HG02973 (cell line): ENCODE measurements at regions not wholly inside any gene's neighbourhood (a gene's known extent, or its start where the extent isn't known, plus 50 kb on each side); places are given as distances from the start of the nearest gene placed in this dataset.

Experiments
- ATAC-seq: cut with Tn5 transposase; IDR thresholded peaks from one replicate; pipeline ENCODE4 v1.9.1; 2021; ENCODE audit warnings: moderate library complexity; ENCODE audit not compliant: unreplicated experiment

DNA sequence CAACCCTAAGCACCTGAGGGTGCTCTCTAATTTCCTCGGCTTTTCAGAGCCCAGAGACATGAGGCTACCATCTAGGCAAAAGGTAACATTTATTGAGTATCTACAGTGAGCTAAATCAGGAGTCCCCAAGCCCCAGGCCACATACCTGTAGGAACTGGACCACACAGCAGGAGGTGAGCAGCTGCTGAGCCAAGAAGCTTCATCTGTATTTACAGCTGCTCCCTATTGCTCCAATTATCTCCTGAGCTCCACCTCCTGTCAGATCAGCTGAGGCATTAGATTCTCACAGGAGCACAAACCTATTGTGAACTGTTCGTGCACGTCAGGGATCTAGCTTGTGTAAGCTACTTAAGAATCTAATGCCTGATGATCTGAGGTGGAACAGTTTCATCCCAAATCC is 70.2 kb downstream of the RND3 start:
- ATAC-seq: no peak

DNA sequence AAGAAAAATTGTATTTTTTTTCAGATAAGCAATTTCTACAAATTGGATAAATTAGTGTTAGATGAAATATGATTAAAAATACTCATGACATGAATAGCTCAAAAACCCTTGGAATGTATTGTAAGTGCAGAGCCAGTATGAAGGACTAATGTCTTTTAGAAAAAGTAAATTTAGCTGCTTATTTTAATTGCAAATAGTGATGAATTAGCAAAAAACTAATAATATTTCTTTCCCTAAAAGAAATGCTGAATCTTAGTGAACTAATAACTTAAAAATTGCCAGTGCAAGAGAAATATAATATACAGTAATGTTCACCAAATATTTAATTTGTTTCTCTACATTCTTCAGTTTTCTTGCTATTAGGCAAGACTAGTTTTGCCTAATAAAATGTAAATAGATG is 72.4 kb downstream of the RND3 start:
- no peak for ATAC-seq

DNA sequence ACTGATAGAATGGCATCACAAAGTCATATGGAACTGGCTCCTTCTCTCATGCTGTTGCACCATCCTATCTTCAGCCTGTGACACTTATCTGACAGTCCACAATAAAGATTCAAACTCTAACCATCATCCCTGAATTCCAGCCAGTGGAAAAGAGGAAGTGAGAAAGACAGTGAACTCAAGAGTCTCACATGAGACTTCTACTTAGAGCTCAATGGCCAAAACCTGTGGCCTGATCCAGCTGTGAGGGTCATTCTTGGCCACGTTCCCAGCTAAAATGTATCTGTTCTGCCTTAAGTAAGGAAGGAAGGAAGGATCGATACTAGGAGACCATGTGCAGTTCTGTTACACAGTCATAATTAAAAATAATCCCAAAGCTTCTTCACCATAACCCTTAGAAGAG is 73.6 kb downstream of the RND3 start:
- ATAC-seq: no peak

DNA sequence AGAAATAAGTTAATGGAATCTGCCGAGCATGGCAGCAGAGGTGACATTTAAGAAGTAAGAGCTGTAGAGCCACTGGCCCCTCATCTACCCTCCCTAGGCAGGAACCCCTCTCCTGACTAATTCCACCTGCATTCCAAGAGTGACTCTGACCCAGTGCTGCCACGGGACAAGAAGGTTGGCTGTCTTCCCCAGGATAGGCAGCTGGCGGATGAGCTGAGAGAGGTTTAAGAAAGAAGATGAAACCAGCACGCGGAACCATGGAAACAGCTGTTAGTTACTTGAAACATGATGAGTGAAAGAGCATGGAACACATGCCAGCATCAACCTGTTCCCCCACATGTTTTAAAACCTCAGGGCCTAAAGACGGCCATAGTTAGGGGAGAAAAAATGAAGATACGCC is 74.1 kb downstream of the RND3 start:
- ATAC-seq: no peak

DNA sequence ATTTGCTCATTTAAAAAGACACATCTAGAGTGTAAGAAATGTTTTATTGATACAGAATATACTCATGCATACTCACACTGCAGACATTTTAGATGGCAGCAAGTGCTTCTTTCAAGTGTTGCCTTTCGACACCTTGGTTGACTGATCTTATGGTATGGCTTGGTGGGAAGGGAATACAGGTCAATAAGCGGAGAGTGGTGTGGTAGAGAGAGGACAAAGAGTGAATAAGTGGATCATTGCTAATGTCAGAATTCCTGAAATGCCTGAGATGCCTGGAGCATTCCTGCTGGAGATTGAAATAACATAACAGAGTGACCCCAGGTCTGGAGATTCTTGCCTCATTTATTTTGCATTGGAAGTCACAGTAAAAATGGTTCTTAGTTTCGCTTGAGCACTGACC is 76.7 kb downstream of the RND3 start:
- ATAC-seq: no peak

DNA sequence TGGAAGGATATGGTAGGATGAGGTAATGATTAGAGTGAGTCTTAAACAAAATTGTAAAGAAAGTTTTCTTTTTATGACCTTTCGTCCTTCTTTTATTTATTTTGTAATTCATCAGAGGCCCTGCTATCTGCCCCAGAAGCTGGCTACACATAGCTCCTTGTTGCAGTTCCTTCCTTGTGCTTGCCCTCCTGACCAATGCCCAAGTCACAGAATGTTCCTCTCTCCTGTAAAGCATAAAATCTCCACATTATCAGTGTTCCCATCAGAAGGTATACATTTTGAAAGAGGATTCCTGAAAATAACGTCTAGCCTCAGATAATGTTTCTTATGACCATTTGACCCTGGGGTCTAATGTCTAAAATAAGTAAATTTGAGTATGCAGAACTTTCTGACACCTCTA is 78.3 kb downstream of the RND3 start:
- no peak for ATAC-seq

DNA sequence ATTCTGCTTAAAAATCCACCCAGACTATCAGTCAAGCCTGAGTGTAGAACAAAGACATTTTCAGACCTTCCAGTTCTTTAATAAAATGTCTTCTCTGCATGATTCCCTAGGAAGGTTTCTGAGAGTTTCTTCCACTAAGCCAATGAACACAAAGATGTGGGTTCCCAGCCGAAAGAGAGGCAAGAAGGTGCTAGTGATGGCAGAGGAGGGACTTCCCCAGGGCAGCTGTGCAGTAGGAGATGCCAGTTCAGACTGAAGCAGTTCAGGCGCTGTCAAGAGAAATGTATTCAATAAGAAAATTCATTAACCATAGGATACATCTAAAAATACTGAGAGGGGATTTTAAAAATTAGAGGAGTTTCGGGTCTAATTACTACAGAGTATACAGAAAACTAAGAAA is 83.3 kb downstream of the RND3 start:
- ATAC-seq: no peak

DNA sequence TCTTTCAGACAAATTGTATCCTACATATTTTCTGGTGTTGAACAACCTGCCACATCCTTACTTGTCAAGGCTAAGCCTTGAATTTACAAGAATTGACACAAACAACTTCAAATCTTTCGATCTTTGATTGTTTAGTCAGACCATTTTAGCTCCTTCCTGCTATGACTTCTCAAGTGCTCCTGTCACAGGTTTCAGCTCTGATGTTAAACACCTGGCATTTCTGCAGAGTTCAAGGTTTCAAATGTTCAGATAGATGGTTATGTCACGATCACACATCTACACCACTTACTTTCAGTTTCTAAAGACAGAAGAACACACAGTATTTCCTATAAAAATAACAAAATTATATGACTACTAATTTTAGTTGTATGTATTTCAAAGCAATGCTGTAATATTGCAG is 84.0 kb downstream of the RND3 start:
- ATAC-seq: peak; percentile 89

DNA sequence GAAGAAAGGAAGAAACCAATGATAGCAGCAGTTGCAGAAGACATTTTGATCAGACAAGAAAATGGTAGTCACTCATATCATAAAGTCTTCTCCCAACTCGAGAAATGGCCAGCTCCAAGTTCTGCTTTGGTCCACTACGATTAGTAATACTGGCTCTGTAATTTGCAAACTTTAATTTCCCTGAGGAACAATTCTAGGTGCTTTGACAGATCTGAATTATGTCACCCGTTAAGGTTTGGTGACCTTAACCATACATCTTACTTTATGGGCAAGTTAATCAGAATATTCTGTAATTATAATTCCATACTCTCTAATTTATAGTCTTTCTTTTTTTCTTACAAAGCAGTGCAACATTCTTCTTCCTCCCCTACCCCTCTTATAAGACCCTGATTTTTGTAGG is 84.5 kb downstream of the RND3 start:
- no peak for ATAC-seq

DNA sequence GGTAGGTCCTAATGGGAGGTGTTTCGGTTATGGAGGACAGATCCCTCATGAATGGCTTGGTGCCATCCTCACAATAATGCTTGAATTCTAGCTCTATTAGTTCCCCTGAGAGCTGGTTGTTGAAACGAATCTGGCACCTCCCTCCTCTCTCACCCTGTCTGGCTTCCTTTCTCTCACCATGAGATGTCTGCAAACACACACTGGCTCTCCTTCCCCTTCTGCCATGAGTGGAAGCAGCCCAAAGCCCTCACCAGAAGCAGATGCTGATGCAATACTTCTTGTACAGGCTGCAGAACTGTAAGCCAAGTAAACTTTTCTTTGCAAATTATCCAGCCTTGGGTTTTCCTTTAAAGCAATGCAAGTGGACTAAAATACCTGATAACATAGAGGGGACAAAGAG is 86.6 kb downstream of the RND3 start:
- no peak for ATAC-seq

DNA sequence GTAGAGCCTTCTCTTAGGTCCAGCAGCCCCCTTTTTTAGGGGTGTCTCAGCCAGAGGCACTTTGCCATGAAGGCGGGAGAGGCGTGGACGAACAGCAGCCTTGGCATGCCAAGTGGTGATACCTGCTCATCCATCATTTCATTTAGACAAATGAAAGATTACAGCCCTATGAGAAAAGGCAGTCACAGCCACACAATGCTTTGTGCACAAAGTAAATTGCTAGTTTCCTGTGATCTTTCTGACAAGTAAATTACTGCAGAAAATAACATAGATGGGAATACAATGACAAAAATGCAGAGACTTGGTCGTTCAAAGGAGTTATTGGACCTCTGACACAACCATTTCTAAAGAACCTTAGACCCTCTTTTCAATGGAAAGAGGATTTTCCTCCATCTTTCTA is 94.9 kb downstream of the RND3 start:
- ATAC-seq: no peak

DNA sequence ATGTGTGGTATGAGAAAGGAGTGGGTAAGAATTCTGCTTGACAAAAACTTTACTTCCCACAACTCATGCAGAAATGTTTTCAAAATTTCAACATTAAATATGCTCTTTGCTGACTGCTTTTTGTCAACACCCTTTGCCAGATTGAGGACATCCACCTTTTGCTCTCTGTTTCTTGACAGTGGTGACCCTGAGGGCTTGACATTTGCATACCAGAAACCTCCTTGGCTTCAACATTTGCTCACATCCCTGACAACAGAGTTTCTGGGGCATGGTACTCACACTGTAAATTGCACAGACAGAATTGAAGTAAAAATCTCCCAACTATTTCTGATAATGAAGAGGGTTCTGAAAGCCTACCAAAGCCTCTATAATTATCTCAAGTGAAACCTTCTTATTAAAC is 95.7 kb downstream of the RND3 start:
- no peak for ATAC-seq

DNA sequence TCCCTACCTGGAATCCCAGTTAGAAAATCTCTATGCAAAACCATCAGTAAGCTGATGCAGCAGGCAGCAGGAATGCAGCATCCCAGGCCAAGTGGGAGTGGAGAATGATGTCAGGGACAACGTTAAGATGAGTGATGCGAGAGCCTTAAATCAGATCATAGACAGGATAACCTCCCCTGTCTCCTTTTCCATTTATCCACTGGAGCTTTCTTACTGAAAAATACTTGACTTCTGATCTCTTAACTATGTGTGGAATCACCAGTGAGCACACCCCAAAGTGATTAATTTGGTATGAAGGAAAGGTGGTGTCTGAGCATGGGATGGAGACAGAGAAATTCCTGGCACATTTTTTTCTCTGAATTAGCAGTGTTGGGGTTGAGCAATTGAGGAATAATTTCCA is 98.0 kb downstream of the RND3 start:
- no peak for ATAC-seq

DNA sequence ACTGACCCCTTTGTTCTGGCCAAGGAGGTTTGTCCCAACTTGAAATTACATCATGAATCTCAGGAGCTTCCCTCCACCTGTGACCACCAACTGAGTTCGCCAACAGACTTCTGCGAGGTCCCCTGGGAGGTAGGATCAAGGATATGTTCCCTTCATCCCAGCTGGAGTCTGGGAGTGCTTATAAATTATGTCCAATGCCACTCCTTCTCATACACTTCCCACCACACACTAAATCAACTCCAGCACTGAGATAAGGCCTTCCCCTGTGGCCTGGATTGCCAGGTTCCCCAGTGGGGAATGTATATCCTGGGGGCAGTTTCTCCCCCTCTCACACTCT is 99.2 kb downstream of the RND3 start:
- no peak for ATAC-seq

DNA sequence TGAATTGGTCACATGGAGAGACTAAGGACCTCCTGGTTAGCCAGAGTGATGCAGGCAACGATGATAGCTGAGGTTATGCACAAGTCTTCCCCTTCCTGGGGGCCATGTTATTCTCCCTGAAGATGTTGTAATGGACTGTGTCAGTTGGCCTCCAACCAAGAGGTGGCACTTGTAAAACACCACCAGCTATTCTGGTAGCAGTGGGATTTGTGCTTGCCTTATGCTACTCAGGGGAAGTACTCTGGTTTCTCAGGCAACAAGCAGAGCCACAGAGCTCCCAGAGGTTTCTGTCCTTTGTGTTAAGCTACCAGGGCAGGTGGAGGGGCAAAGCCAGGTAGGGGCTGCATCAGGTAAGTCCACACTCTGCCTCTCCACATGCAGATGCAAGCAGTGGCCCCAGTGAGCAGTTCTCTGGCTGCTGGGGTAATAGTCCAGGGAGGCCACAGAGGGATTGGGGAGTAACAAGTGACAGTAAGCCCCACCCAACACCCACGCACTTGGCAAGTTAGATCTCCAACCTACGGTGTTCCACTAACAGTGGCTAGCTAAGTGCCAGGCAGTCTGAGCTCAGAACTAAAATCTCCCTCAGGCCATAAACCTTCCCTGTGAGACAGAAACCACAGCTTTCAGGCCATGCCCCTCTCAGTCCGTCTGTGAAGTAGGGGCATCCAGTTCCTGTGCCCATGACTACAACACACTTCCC is 99.7 kb downstream of the RND3 start:
- no peak for ATAC-seq

DNA sequence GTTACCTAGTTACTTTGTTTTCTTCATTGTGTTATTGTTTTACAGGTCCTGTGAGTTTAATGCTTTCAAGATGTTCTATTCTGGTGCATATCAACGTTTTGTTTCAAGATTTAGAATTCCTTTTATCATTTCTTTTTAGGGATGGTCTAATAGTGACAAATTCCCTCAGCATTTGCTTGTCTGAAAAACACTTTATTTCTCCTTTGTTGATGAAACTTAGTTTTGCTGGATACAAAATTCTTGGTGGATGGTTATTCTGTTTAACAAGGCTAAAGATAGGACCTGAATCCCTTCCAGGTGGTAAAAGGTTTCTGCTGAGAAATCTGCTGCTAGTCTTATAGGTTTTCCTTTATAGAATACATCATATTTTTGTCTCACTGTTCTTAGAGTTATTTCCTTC is 102.3 kb downstream of the RND3 start:
- no peak for ATAC-seq

DNA sequence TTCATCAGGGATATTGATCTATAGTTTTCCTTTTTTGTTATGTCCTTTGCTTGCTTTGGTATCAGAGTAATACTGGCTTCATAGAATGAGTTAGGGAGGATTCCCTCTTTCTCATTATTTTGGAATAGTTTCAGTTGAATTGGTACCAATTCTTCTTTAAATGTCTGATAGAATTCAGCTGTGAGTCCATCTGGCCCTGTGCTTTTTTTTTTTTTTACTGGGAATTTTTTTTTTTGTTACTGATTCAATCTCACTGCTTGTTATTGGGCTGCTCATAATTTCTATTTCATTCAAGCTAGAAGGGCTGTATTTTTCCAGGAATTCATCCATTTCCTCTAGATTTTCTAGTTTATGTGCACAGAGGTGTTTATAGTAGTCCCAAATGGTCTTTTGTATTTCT is 103.9 kb downstream of the RND3 start:
- ATAC-seq: no peak

DNA sequence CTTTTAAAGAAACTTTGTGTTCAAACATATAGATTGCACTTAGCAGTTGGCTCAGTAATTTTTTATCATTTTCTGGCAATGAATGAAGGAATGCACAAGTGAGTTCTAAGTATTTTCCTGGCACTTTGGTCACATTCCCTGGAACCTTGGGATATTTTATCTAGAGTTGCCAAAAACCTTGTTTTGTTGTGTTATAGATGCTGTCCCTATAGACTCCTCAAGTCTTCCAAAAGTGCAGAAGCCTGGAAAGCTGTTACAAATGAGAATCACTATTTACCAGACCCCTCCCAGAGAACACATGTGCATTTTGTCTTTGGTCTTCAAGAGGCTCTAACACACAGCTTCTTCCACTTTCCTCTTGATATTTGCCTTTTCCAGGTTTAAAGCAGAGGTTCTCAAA is 108.3 kb downstream of the RND3 start:
- ATAC-seq: no peak

DNA sequence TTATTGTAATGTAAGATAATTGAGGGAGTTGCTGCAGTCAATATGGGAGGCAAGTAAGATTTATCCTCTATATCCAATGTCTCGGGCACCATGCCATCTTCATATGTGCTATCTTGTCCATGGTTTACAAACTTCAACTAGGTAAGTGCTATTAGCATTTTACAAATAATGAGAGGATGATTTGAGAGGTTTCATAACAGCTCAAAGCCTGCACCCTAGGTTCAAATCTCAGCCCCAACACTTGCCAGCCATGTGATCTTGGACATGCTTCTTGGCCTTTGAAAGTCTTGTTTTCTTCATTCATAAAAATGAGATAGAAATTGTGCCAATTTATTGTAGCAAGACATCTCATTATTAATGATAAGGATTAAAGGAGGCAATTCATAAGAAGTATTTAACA is 108.8 kb downstream of the RND3 start:
- no peak for ATAC-seq

DNA sequence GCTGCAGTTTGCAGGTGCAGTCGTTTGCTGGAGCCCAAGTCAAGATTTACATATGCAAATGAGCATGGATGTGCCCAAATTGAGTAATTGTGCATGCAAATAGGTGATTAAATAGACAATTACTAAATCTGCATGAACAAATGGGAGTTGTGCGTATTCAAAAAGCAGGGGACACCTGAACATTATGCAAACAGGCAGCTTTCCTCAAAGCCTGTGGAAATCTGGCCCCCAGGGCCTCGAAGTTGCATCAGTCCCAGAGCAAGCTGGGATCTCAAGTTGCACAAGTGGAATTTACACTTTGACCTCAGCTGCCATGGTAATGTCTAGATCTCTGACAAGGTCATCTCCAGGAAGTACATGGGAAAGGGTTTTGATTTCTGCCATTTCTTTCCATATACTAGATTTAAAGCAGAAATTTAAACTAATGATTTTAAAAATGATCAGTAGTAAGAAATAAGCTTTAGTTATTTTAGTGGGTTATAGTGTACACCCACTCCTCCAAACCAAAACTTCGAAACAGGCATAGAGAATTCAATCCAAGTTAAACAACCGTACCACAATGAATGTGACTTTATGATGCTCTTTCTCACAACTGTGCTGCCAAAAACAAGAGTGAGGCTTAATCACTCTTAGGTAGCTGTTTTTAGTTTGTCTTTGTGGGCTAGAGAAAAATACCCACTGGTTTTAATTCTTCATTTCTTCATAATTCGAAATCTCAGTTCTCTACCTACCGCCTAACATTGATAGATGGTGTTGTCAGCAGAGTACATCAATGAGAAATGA is 110.7 kb downstream of the RND3 start:
- ATAC-seq: no peak

DNA sequence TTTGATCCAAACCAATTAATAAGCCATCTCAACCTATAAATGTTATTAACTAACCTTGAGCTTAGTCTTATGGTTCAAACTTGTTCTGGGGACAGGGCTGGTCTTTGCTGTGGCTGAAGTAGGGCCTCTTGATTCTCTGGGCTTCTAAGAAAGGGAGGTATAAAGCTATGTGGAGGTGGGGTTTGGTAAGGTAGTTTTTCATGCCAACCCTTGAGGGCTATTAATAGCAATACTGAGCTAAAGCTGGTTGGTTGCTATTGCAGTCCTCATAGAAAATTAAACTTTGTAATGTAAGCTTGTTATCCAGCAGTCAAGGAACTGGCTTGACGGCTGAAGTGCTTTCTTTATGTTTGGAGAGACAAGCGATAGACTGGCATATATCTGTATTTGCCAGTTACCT is 112.1 kb downstream of the RND3 start:
- ATAC-seq: no peak

DNA sequence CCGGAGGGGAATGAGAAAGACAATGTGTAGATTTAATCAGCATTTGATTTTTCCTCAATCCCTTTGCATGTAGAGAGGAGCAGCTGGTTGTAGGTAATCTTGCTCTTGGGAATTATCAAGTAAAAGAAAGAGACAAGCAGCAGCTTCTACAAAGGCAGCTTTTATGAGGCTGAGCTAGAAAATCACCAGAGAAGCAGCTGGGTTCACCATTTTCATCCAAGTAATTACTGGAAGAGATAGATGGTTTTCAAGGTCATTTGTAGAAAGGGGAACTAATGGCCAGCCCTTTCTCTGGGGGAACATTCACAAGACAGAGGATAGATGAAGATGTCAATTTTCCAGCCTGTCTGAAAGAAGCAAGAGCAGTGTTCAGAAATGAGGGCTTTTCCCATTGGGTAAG is 113.0 kb downstream of the RND3 start:
- ATAC-seq: no peak

DNA sequence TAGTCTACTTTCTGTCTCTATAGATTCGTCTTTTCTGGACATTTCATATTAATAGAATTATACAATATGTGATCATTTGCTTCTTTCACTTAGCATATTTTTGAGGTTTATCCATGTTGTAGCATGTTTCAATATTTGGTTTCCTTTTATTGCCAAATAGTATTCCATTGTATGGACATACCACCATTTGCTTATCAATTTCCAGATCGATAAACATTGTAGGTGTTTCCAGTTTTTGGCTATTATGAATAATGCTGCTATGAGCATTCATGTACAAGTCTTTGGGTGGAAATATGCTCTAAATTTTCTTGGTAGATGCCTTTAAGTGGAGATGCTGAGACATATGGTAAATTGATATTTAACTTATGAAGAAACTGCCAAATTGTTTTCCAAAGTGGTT is 114.1 kb downstream of the RND3 start:
- no peak for ATAC-seq
